SK-N-SH (cell line): ENCODE measurements at regions not wholly inside any gene's neighbourhood (a gene's known extent, or its start where the extent isn't known, plus 50 kb on each side); places are given as distances from the start of the nearest gene placed in this dataset.

Experiments
- CTCF ChIA-PET: fragments of 300-600, 350-600 bp; formaldehyde crosslinking; extraction: SDS; loops from one replicate; lab custom pipeline; 2021; lab: Yijun Ruan, JAX
- POLR2A ChIA-PET: fragments of 350-600 bp; sonication (Branson Sonifier 250); formaldehyde crosslinking; extraction: SDS; loops from one replicate; lab custom pipeline; 2020; ENCODE audit warnings: antibody characterized with exemption, inconsistent platforms; lab: Yijun Ruan, JAX
- DNase-seq: peaks from one replicate; pipeline ENCODE4 v3.0.0; 2012
- H2AFZ ChIP-seq: fragments of 200-600 bp; sonication (generic); 2 replicates; pipeline ENCODE4 v1.8.1; 2016; ENCODE audit warnings: antibody characterized with exemption, mild to moderate bottlenecking, low read depth
- H3F3A ChIP-seq: fragments of 200-600 bp; sonication (generic); replicated peaks from 2 replicates; pipeline ENCODE3; 2016; ENCODE audit warnings: antibody characterized with exemption, mild to moderate bottlenecking; ENCODE audit not compliant: insufficient read depth
- H3K27ac ChIP-seq, 2 experiments: fragments of 200-500 bp in 1 of 2; fragments of 200-600 bp in 1 of 2; sonication (Bioruptor generic) in 1 of 2; sonication (generic), shearing (Covaris generic) in 1 of 2; 2 replicates each; pipeline versions ENCODE4 v1.5.1 to v1.6.1; 2014 to 2016; ENCODE audit warnings: low read depth in 2 of 2, inconsistent platforms in 1 of 2, low read length in 1 of 2, mild to moderate bottlenecking in 1 of 2, mixed read lengths in 1 of 2
- H3K27me3 ChIP-seq: fragments of 200-600 bp; sonication (generic), shearing (Covaris generic); 2 replicates; pipeline ENCODE4 v1.6.1; 2016; ENCODE audit warnings: mixed run types; ENCODE audit not compliant: insufficient read depth
- H3K36me3 ChIP-seq, 2 experiments: fragments of 200-500 bp in 1 of 2; fragments of 200-600 bp in 1 of 2; sonication (Bioruptor generic) in 1 of 2; sonication (generic) in 1 of 2; replicated peaks in 1 of 2; 2 replicates each; pipeline versions ENCODE3 to v1.5.1; 2014 to 2016; ENCODE audit warnings: low read length in 1 of 2, mild to moderate bottlenecking in 1 of 2; ENCODE audit not compliant: insufficient read depth in 2 of 2, control insufficient read depth in 1 of 2
- H3K4me1 ChIP-seq, 2 experiments: fragments of 200-500 bp in 1 of 2; fragments of 200-600 bp in 1 of 2; sonication (Bioruptor generic) in 1 of 2; sonication (generic), shearing (Covaris generic) in 1 of 2; 2 replicates each; pipeline versions ENCODE4 v1.5.1 to v1.6.1; 2014 to 2016; ENCODE audit warnings: low read depth in 1 of 2, low read length in 1 of 2, mixed run types in 1 of 2; ENCODE audit not compliant: insufficient read depth in 2 of 2, control insufficient read depth in 1 of 2
- H3K4me2 ChIP-seq: fragments of 200-600 bp; sonication (generic), shearing (Covaris generic); 2 replicates; pipeline ENCODE4 v1.6.1; 2017; ENCODE audit warnings: mixed run types
- H3K4me3 ChIP-seq, 2 experiments: fragments of 200-500 bp in 1 of 2; fragments of 200-600 bp in 1 of 2; sonication (Bioruptor generic) in 1 of 2; sonication (generic), shearing (Covaris generic) in 1 of 2; 2 replicates each; pipeline versions ENCODE4 v1.5.1 to v1.8.1; 2014 to 2016; ENCODE audit warnings: low read depth in 2 of 2, inconsistent platforms in 1 of 2, low read length in 1 of 2, mild to moderate bottlenecking in 1 of 2, mixed read lengths in 1 of 2, moderate library complexity in 1 of 2
- H3K79me2 ChIP-seq: fragments of 200-600 bp; sonication (generic); 2 replicates; pipeline ENCODE4 v1.8.1; 2017; ENCODE audit warnings: mild to moderate bottlenecking; ENCODE audit not compliant: insufficient read depth
- H3K9ac ChIP-seq: fragments of 200-600 bp; sonication (generic); 2 replicates; pipeline ENCODE4 v1.6.1; 2017; ENCODE audit warnings: mixed run types
- H3K9me2 ChIP-seq: fragments of 200-600 bp; sonication (generic); 2 replicates; pipeline ENCODE4 v1.6.1; 2017; ENCODE audit warnings: mixed run types
- H3K9me3 ChIP-seq: fragments of 200-600 bp; sonication (generic); 2 replicates; pipeline ENCODE4 v1.6.1; 2017; ENCODE audit warnings: mixed run types, mild to moderate bottlenecking, moderate library complexity
- H4K20me1 ChIP-seq: fragments of 200-600 bp; sonication (generic); 2 replicates; pipeline ENCODE4 v1.6.1; 2017; ENCODE audit warnings: mild to moderate bottlenecking, mixed run types; ENCODE audit not compliant: insufficient read depth
- CHD2 ChIP-seq: fragments of 150-350 bp; IDR thresholded peaks from 2 replicates; pipeline ENCODE4 v1.6.1; 2018; ENCODE audit warnings: low read length; ENCODE audit not compliant: partially characterized antibody
- ELF1 ChIP-seq: IDR thresholded peaks from 2 replicates; pipeline ENCODE4 v1.4.0; 2012
- EP300 ChIP-seq, 2 experiments: IDR thresholded peaks; 2 replicates each; pipeline versions ENCODE4 v1.4.0 to v1.6.1; 2012; ENCODE audit warnings: borderline replicate concordance in 1 of 2, low read depth in 1 of 2, low read length in 1 of 2
- FOSL2 ChIP-seq: IDR thresholded peaks from 2 replicates; pipeline ENCODE4 v1.4.0; 2012; ENCODE audit warnings: low read depth, mild to moderate bottlenecking, moderate library complexity, borderline replicate concordance
- FOXJ3 ChIP-seq: sonication (generic); formaldehyde crosslinking; IDR thresholded peaks from 2 replicates; pipeline ENCODE4 v1.5.1; 2020; ENCODE audit warnings: mild to moderate bottlenecking, missing genetic modification reagents
- FOXM1 ChIP-seq: IDR thresholded peaks from 2 replicates; pipeline ENCODE4 v1.4.0; 2012; ENCODE audit warnings: low read depth, mild to moderate bottlenecking
- GABPA ChIP-seq: IDR thresholded peaks from 2 replicates; pipeline ENCODE4 v1.4.0; 2012; ENCODE audit warnings: low read depth, mild to moderate bottlenecking
- GATA2 ChIP-seq: sonication (generic); formaldehyde crosslinking; IDR thresholded peaks from 2 replicates; pipeline ENCODE4 v1.5.0; 2020; ENCODE audit warnings: mild to moderate bottlenecking, missing genetic modification reagents
- MEF2A ChIP-seq: IDR thresholded peaks from 2 replicates; pipeline ENCODE4 v1.4.0; 2012; ENCODE audit warnings: low read depth, borderline replicate concordance
- NFIC ChIP-seq: IDR thresholded peaks from 2 replicates; pipeline ENCODE4 v1.4.0; 2012; ENCODE audit warnings: borderline replicate concordance
- NRF1 ChIP-seq: IDR thresholded peaks from 2 replicates; pipeline ENCODE4 v1.6.1; 2012; ENCODE audit warnings: low read depth, mild to moderate bottlenecking, low read length
- POLR2AphosphoS5 ChIP-seq: IDR thresholded peaks from 2 replicates; pipeline ENCODE4 v1.6.1; 2012; ENCODE audit warnings: low read depth, low read length
- RCOR1 ChIP-seq: fragments of 150-350 bp; IDR thresholded peaks from 2 replicates; pipeline ENCODE4 v1.6.1; 2017; ENCODE audit warnings: antibody characterized with exemption, low read length
- RXRA ChIP-seq: IDR thresholded peaks from 2 replicates; pipeline ENCODE4 v1.4.0; 2012; ENCODE audit warnings: low read depth, mild to moderate bottlenecking, borderline replicate concordance
- YY1 ChIP-seq: IDR thresholded peaks from 2 replicates; pipeline ENCODE4 v1.4.0; 2012; ENCODE audit warnings: low read depth, mild to moderate bottlenecking
- ZBTB33 ChIP-seq: IDR thresholded peaks from 2 replicates; pipeline ENCODE4 v1.4.0; 2012; ENCODE audit warnings: low read depth, borderline replicate concordance
- WGBS: methylation state at CpG from one replicate; pipeline ENCODE4 v1.1.6; 2017; ENCODE audit warnings: low lambda C conversion rate; 5-methylcytosine and 5-hydroxymethylcytosine counted together
- TF ChIP-seq, protein P1 (sequence below): IDR thresholded peaks from 2 replicates; pipeline ENCODE4; 2012

DNA sequence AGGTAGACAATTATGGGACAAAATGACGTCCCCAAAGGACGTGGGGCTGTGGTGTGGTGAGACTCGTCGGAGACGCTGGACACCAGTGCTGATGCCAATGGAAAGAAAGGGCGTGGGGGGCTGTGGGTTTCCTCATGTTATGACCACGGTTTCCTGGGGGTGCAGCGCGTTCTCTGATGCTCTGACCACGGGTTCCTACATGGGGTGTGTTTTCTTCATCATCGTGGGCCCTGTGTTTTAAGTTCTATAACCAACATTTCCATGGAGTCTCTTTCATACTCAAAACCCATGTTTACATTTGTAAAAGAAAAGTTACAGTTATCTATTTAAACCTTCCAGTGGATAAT is 141.6 kb downstream of the RTP5 start:
- Histone ChIP-seq H3K27me3 (no peaks in the 10 kb centered on the region), H2AFZ (no peak overlapping the region)
- TF ChIP-seq GATA2 (CRISPR knock-in tag) = no peak
- no peak for TF ChIP-seq EP300 (IDR thresholded peaks at IDR 0.05; ENCODE audit: borderline replicate concordance in 1 of 2, low read depth in 1 of 2, low read length in 1 of 2)
- TF ChIP-seq GABPA = no peak
- no peak for TF ChIP-seq YY1
- TF ChIP-seq CHD2 = no peak
- no peak for TF ChIP-seq FOXM1
- no peak for TF ChIP-seq NRF1
- TF ChIP-seq ZBTB33 = no peak
- TF ChIP-seq RCOR1 = no peak
- TF ChIP-seq MEF2A = no peak
- no peak for TF ChIP-seq ELF1
- TF ChIP-seq, protein P1, sequence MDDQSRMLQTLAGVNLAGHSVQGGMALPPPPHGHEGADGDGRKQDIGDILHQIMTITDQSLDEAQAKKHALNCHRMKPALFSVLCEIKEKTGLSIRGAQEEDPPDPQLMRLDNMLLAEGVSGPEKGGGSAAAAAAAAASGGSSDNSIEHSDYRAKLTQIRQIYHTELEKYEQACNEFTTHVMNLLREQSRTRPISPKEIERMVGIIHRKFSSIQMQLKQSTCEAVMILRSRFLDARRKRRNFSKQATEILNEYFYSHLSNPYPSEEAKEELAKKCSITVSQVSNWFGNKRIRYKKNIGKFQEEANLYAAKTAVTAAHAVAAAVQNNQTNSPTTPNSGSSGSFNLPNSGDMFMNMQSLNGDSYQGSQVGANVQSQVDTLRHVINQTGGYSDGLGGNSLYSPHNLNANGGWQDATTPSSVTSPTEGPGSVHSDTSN = no peak
- TF ChIP-seq POLR2AphosphoS5 = no peak
- no peak for TF ChIP-seq FOXJ3 (CRISPR knock-in tag)
- no peak for TF ChIP-seq RXRA
- no peak for TF ChIP-seq FOSL2
- no peak for TF ChIP-seq NFIC
- TF ChIP-seq, all 33 proteins: peak for 0
- no peaks in the 10 kb centered on the region for H3K9me3 ChIP-seq
- peak; percentile 44 for DNase-seq
- no peaks in the 10 kb centered on the region for H3K9me2 ChIP-seq
- H3K9ac ChIP-seq = no peak overlapping the region
- H3K4me2 ChIP-seq = no peak overlapping the region
- H3K36me3 ChIP-seq = no peaks in the 10 kb centered on the region
- ChIA-PET CTCF (no interaction called here), POLR2A (no interaction called here)
- no peaks in the 10 kb centered on the region for H4K20me1 ChIP-seq
- H3K4me1 ChIP-seq = no peaks in the 10 kb centered on the region; a peak in 1 of 4 replicates
- 56% methylated on average over 11 of the region's 11 CpGs for WGBS
- no peak overlapping the region for H3K27ac ChIP-seq
- no peak overlapping the region for H3K4me3 ChIP-seq
- no peaks in the 10 kb centered on the region for H3K79me2 ChIP-seq
- H3F3A ChIP-seq = peaks cover 15% of the 10 kb centered on the region

DNA sequence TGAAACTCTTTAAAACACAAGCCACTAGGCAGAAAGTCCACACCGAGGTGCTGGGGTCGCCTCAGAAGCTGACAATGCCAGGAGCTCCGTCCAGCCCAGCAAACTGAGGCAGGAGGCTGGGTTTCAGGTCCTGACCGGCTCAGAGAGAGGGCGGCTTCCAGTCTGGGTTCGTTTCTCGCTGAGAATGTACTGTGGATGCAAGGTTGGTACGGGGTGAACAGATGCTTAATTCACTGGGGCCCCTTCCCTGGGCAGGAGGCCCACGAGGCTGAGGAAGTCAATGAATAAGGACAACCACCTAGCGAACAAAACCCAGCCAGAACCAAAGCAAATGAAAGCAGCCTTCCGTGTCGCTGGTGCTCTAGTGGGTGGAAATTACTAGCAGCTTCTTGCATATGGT is 142.0 kb downstream of the RTP5 start:
- no peaks in the 10 kb centered on the region for H3K9me2 ChIP-seq
- no peak overlapping the region for H3K4me2 ChIP-seq
- no peaks in the 10 kb centered on the region for H3K36me3 ChIP-seq
- H3K9me3 ChIP-seq = no peaks in the 10 kb centered on the region
- H3K9ac ChIP-seq = no peak overlapping the region
- no peaks in the 10 kb centered on the region; a peak in 1 of 4 replicates for H3K4me1 ChIP-seq
- TF ChIP-seq RCOR1 = no peak
- TF ChIP-seq YY1 = no peak
- no peak overlapping the region for H2AFZ ChIP-seq
- ChIA-PET CTCF (no interaction called here), POLR2A (no interaction called here)
- peaks cover 14% of the 10 kb centered on the region for H3F3A ChIP-seq
- H4K20me1 ChIP-seq = no peaks in the 10 kb centered on the region
- no peak overlapping the region for H3K27ac ChIP-seq
- no peak overlapping the region for H3K4me3 ChIP-seq
- H3K27me3 ChIP-seq = no peaks in the 10 kb centered on the region
- H3K79me2 ChIP-seq = no peaks in the 10 kb centered on the region
- 71% methylated on average over 11 of the region's 12 CpGs for WGBS
- DNase-seq = no peak
